ENCODE measurements at regions not wholly inside any gene's neighbourhood (a gene's known extent, or its start where the extent isn't known, plus 50 kb on each side); places are given as distances from the start of the nearest gene placed in this dataset.

DNA sequence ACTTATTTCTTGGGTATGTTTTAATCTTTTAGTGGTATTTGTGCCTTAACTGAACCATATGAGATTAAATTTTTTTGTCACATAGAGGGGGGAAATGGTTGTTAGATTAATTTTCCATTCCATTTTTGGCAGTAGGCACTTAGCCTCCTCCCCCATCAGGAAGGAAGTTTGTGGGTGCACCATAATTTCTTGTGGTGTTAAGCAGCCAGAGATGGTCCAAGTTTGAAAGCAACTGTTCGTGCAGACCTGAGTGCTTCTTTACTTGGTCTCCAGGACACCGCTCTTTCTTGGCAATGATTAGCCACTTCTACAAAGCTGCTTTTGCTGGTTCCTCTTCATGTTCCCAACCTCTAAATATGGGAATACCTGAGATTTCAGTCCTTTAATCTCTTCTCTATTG, 92.7 kb upstream of the RPL34 start:
- BruUV-seq (replicated peaks): no TSS peak
- H3K9me3 ChIP-seq (ENCODE audit: low read length): no peaks in the 10 kb centered on the region

More for the DNA sequence above, 92.7 kb upstream of the RPL34 start:
- Histone ChIP-seq H3K9ac (ENCODE audit: insufficient read depth, low read depth, low read length) (no peak overlapping the region), H3K27ac (ENCODE audit: extremely low read length, insufficient read depth, low read length) (no peak overlapping the region), H2AFZ (ENCODE audit: low read length) (no peak overlapping the region), H3K4me3 (replicated peaks in 1 of 3; ENCODE audit: insufficient read depth in 1 of 3, low read depth in 2 of 3, low read length in 3 of 3) (no peak overlapping the region), H3K36me3 (replicated peaks in 1 of 2; ENCODE audit: control insufficient read depth in 1 of 2, insufficient read depth in 2 of 2, low read length in 2 of 2) (no peaks in the 10 kb centered on the region), H3K4me2 (ENCODE audit: low read depth, low read length) (no peak overlapping the region), H3K4me1 (ENCODE audit: insufficient read depth, low read length) (no peaks in the 10 kb centered on the region), H3K79me2 (ENCODE audit: insufficient read depth, low read length) (no peaks in the 10 kb centered on the region), H4K20me1 (ENCODE audit: insufficient read depth, low read length) (no peaks in the 10 kb centered on the region), H3K27me3 (ENCODE audit: control insufficient read depth in 1 of 2, insufficient read depth in 2 of 2, low read length in 2 of 2) (no peaks in the 10 kb centered on the region)
- no peak for ATAC-seq
- 57% methylated on average over 2 of the region's 2 CpGs for WGBS (ENCODE audit: low lambda C conversion rate)
- in situ Hi-C loops (cut with HindIII; ENCODE audit: extremely low pct_ligation_motif_present, low pct_unique_long_range_greater_than_20kb): no loop called here
- CTCF ChIA-PET (ENCODE audit: low intra/inter-chr PET ratio, low total read pairs): no interaction called here
- TF ChIP-seq ZFYVE20 (CRISPR knock-in tag; IDR thresholded peaks at IDR 0.05; ENCODE audit: borderline replicate concordance, low read depth): no peak
- TF ChIP-seq SAP130 (CRISPR knock-in tag; IDR thresholded peaks at IDR 0.05; ENCODE audit: low read depth): no peak
- TF ChIP-seq ZNF569 (CRISPR knock-in tag; IDR thresholded peaks at IDR 0.05; ENCODE audit: borderline replicate concordance): no peak
- no peak for TF ChIP-seq ZNF12 (CRISPR knock-in tag; IDR thresholded peaks at IDR 0.05)
- TF ChIP-seq, protein P1, sequence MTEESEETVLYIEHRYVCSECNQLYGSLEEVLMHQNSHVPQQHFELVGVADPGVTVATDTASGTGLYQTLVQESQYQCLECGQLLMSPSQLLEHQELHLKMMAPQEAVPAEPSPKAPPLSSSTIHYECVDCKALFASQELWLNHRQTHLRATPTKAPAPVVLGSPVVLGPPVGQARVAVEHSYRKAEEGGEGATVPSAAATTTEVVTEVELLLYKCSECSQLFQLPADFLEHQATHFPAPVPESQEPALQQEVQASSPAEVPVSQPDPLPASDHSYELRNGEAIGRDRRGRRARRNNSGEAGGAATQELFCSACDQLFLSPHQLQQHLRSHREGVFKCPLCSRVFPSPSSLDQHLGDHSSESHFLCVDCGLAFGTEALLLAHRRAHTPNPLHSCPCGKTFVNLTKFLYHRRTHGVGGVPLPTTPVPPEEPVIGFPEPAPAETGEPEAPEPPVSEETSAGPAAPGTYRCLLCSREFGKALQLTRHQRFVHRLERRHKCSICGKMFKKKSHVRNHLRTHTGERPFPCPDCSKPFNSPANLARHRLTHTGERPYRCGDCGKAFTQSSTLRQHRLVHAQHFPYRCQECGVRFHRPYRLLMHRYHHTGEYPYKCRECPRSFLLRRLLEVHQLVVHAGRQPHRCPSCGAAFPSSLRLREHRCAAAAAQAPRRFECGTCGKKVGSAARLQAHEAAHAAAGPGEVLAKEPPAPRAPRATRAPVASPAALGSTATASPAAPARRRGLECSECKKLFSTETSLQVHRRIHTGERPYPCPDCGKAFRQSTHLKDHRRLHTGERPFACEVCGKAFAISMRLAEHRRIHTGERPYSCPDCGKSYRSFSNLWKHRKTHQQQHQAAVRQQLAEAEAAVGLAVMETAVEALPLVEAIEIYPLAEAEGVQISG (CRISPR knock-in tag; IDR thresholded peaks at IDR 0.05): no peak
- TF ChIP-seq, protein P2, sequence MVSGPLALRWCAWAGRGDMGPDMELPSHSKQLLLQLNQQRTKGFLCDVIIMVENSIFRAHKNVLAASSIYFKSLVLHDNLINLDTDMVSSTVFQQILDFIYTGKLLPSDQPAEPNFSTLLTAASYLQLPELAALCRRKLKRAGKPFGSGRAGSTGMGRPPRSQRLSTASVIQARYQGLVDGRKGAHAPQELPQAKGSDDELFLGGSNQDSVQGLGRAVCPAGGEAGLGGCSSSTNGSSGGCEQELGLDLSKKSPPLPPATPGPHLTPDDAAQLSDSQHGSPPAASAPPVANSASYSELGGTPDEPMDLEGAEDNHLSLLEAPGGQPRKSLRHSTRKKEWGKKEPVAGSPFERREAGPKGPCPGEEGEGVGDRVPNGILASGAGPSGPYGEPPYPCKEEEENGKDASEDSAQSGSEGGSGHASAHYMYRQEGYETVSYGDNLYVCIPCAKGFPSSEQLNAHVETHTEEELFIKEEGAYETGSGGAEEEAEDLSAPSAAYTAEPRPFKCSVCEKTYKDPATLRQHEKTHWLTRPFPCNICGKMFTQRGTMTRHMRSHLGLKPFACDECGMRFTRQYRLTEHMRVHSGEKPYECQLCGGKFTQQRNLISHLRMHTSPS (CRISPR knock-in tag; IDR thresholded peaks at IDR 0.05; ENCODE audit: low read depth): no peak
- TF ChIP-seq CCDC6 (CRISPR knock-in tag; IDR thresholded peaks at IDR 0.05): no peak
- no peak for TF ChIP-seq KDM5B (CRISPR knock-in tag; IDR thresholded peaks at IDR 0.05; ENCODE audit: borderline replicate concordance)
- no peak for TF ChIP-seq ZNF510 (CRISPR knock-in tag; IDR thresholded peaks at IDR 0.05; ENCODE audit: low read depth)
- TF ChIP-seq PTBP1 (IDR thresholded peaks at IDR 0.05; ENCODE audit: low read depth, low read length, poor library complexity, severe bottlenecking): no peak
- TF ChIP-seq AHR (CRISPR knock-in tag; IDR thresholded peaks at IDR 0.05): no peak
- TF ChIP-seq ZNF670 (CRISPR knock-in tag; IDR thresholded peaks at IDR 0.05; ENCODE audit: borderline replicate concordance): no peak
- POLR2A ChIA-PET: no interaction called here
- no peak for FAIRE-seq
- DNase-seq (ENCODE audit: low spot score): no peak
- intact Hi-C loops (cut with micrococcal nuclease; ENCODE audit: unreplicated experiment): no loop called here
